HG03457 (cell line): ENCODE measurements at regions not wholly inside any gene's neighbourhood (a gene's known extent, or its start where the extent isn't known, plus 50 kb on each side); places are given as distances from the start of the nearest gene placed in this dataset.
A peak's percentile ranks its signal among the peaks of the same experiment; 100 is the strongest.

ENCODE experiments used
- ATAC-seq: cut with Tn5 transposase; IDR thresholded peaks from one replicate; pipeline ENCODE4 v1.9.1; 2021; ENCODE audit warnings: moderate number of reproducible peaks; ENCODE audit not compliant: unreplicated experiment

DNA sequence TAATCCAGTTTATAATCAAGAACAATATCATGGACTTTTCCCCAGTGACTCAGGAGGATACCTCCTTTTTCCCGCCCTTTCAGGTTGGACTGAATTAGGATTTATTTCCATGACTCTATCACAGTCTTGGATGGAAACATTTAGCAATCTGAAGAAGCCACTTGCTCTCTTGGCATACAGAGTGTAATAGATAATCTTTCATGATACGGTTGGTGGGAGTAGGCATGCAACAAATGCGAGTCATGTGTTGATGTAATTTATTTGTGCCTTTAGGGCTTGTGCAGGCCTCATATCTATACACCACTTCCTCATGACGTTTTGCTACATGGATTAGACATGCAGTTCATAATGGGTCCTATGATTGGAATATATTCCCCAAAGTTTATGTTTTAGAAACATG lies 54.2 kb upstream of the MCTP2 start:
- ATAC-seq = no peak

DNA sequence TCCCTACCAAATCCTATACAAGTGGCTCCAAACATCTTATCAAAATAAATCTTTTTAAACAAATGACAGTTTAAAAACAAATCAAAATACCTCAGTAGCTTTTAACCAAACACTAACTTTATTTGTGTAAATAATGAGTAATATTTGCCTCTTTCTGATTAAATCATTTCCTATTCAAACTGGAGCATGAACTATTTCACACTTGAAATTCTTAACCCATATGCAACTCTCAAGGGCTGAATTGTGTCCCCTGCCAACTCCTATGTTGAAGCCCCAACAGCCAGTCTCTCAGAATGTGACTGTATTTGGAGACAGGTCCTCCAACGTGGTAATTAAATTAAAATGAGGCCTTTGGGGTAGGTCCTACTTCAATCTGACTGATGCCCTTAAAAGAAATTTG lies 55.9 kb upstream of the MCTP2 start:
- no peak for ATAC-seq

DNA sequence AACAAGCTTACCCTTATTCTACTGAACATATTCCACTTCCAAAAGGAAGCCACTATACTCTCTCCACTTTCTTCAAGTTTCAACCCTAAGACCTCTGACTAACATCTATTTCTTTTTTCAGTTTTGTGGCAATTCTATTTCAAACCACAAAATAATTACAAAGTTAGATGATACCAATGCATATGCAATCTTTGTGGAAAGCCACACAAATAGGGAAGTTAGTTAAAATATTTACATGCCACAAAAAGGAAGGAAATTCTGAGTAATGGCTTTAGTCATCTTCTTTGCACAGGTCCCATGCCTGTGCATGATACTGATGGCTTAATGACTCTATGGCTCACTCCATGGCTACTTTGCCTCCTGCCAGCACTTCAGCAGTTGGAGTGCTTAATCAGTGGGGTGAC lies 57.0 kb upstream of the MCTP2 start:
- ATAC-seq = peak; percentile 98

DNA sequence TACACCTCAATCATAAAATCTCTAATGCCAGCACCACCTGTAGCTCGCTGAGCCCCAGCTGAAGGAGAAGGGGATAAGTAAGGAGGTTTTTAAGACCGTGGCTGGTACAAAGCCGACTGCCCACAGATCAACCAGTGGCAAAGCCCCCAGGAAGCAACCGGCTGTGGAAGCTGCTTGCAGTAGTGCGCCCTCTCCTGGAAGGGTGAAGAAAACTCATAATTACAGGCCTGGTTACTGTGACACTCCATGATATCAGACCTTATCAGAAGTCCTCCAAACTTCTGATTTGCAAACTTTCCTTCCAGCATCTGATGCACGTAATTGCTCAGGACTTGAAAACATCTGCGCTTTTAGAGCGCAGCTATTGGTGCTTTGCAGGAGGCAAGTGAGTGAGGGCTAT lies 63.1 kb upstream of the MCTP2 start:
- no peak for ATAC-seq

DNA sequence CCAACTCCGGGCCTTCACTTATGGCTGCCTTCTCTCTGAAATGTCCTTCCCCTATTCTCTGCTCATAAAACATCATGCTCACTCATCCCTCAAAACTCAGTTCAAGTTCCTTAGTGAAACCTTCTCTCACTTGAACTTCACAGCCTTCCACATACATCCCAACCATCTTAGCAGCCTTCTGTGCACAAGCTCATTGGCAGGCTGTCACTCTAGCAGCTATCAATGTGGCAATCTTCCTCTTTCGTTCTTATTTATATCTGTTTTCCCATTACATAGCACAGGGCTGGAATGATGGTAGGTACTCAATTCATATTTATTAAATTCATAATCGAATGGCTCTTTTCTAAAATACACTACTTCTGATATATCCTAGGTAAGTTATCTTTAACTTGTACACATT lies 66.4 kb upstream of the MCTP2 start:
- no peak for ATAC-seq

DNA sequence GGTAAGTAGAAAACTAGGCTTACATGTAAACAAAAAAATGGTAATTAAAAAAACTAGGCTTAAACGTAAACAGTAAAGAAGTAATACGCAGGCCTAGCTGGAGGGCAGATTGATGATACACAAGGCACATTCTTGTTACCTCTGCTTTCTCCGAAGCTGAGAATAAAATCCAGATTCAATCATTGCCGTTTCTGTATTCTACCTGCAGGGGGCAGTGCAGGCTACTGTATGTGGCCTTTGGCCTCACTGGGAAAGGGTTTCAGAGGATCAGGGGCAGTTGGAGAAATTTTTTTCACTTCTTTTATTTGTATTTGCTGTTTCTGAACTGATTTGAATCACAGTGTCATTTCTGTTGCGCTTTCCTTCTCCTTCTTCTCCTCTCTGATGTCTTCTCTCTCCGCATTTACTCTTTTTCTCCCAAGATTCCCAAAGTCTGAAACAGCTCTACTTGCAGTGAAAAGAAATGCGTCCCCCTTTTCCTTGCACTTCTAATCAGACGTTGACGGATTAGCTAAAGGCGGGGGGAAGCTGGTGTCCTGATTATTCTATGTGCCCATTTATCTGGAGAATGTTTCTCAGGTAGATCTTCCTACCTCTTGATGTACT lies 67.1 kb upstream of the MCTP2 start:
- ATAC-seq = no peak

DNA sequence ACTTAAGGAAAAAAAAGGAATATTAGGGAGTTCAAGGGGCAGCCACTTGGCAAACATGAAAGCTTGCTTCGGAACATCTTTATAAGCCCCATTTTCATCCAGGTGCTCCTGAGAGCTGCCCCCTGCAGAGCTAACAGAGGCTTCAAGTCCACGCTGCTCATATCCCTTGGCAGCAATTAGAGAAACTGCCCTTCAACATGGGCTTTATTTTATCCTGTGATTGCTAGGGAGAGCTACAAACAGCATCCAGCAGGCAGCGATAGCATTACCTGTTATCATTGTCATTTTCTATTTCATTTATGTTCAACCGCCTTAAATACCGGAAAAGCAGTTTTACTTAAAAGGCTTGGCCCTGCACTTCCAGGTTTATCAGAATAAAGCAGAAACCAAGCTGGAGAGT lies 68.4 kb upstream of the MCTP2 start:
- ATAC-seq = no peak

DNA sequence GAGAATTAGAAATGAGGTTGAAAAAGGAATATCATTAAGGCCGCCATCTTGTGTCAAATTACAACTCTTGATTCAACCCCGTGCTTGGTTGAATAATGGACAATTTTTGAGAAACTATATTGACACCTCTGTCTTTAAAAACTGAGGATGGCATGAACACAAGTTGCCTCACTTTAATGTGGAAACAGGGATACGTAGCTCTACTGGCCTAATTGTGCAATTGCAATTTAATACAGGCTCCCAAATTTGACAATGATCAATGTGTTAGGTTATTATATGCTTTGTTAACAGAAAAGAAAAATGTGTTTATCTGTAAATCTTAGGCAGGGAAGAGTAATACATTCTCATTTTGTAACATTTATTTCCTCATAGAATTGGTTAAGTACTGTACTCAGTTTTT lies 77.1 kb upstream of the MCTP2 start:
- no peak for ATAC-seq

DNA sequence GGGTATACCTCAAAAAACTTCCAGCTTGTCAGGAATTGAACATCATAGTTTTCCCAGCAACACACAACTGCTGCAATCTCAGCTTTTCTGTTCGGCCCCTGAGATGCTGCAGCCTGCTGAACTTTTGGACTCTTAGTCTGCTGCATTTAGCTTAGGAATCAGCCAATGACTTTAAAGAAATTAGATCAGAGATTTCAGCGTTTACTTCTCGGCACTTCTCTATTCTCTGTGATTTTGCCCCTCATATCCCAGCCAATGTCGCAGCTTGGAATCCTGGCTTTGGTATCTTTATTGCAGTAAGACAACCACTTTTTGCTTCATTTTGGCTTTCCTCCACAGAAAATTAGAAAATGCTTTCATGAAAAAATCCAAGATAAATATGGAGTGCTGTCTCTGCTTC lies 86.3 kb upstream of the MCTP2 start:
- no peak for ATAC-seq

DNA sequence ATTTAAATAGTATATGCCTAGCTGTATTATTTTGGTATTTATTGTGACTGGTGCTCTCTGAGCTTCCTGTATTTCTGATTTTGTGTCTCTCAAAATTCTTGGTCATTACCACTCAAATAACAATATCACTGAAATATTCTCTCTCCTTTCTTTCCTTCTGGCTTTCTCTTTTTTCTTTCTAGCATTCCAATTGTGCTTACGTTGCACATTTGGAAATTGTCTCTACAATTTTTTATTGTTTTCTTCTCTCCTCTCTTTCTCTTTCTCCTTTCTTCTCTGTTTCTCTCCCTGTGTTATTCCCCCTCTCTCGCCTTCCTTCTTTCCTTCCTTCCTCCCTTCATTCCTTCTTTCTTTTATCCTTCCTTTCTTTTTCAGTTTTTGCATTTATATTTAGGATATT lies 89.6 kb upstream of the MCTP2 start:
- ATAC-seq = no peak

DNA sequence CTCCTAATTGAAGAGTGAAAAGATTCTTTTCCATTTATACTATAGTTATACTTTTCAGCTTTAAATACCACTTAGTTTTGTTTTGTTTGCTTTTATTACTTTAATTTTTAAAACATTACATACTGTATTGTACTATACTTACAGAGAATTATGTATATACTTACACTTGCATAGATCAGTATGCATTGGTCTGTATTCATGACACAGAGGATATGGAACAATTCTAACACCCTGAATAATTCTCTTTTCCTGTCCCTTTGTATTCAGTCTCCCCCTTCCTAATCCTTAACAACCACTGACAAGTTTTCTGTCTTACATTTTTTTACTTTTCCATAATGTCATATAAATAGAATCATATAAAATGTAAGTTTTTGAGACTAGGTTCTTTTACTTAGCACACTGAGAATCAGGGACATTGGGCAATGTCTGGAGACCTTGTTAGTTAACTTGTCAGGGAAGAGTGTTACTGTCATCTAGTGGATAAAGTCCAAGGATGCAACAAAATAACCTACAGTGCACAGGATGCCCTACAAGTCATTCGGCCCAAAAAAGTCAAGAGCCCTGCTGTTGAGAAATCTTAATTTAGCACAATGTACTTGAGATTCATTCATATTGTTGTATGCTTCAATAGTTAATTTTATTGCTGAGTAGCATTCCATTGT lies 95.7 kb upstream of the MCTP2 start:
- ATAC-seq = no peak

DNA sequence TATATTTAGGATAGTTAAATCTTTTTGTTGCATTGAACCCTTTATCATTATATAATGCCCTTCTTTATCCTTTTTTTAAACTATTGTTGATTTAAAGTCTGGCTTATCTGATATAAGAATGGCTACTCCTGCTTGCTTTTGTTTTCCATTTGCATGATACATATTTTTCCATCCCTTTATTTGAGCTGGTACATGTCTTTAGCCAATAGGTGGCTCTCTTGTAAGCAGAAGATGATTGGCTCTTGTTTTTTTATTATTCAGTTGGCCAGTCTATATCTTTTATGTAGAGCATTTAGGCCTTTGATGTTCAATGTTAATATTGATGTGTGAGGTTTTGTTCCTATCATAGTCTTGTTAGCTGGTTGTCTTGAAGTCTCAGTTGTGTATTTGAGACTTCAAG lies 99.5 kb upstream of the MCTP2 start:
- no peak for ATAC-seq

DNA sequence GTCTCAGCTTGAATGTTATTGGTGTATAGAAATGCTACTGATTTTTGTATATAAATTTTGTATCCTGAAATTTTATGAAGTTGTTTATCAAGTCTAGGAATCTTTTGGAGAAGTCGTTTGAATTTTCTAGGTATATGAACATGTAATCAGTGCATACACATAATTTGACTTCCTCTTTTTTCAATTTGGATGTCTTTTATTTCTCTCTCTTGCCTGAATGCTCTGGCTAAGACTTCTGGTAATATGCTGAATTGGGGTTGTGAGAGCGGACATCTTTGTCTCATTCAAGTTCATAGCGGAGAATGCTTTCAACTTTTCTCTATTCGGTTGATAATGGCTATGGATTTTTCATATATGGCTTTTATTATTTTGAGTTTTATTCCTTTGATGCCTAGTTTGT lies 100.9 kb upstream of the MCTP2 start:
- no peak for ATAC-seq

DNA sequence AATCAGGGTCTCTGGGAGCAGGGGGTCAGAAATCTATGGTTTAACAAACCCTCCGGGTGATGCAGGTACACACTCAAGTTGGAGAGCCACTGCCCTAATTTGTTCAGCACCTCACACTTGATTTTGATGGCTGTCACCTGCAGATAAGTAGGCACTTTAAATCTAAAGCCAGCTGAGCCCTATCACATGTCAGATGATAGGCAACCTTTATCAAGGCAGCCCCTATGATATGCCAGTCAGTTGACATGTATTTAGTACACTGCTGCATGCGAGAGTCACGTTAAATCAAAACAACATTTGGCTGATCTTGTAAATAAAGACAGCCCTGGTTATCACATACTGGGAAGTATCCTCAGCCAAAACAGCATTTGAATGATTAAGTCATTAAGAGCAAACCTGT lies 104.4 kb upstream of the MCTP2 start:
- no peak for ATAC-seq

DNA sequence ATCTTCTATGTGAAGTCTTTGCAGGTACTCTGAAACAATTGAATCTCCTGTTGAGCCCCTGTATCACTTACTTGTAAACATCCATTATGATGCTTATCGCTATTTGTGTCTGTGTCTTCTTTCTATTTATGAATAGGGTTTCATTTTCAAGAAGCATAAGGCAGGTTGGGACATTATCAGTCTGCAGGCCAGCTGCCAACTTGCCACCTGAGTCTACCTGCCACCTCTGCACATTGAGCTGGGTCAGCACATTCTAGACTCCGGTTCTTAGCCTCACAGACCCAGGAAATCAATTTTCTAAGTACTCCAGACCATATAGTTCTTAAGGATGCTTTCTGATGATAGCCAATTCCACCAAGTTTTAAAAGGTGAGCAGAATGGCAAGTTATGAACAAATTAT lies 105.7 kb upstream of the MCTP2 start:
- no peak for ATAC-seq

DNA sequence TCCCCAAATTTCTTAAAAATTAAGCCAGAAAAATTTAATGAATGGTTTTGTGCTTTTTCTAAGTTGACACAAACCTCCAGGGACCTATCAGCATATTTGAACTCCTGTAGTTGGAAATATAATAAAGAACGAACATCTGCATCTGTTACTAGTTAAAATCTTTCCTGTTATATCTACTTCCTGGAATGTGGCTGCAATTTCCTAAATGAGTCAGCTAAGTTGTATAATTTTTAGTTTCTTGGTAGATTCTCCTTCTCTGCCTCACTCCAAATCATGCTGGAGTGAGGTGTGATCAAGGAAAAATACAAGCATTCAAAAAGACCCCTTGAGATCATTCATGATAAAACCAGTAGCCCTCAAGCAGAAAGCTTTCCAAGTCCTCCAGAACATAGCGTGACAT lies 106.2 kb upstream of the MCTP2 start:
- no peak for ATAC-seq

DNA sequence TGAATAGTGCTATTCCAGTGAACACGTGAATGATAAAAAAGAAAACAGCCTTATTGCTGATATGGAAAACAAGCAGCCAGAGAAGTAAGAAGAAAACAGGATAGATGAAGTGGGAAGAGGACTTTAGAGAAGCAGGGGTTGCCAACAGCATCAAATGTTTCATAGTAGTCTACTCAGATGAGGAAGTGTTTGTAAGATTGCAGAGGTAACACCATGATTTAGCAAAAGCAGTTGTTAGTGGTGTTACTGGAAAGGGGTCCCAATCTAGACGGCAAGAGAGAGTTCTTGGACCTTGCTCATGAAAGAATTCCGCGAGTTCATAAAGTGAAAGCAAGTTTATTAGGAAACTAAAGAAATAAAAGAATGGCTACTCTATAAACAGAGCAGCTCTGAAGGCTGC lies 108.8 kb upstream of the MCTP2 start:
- no peak for ATAC-seq

DNA sequence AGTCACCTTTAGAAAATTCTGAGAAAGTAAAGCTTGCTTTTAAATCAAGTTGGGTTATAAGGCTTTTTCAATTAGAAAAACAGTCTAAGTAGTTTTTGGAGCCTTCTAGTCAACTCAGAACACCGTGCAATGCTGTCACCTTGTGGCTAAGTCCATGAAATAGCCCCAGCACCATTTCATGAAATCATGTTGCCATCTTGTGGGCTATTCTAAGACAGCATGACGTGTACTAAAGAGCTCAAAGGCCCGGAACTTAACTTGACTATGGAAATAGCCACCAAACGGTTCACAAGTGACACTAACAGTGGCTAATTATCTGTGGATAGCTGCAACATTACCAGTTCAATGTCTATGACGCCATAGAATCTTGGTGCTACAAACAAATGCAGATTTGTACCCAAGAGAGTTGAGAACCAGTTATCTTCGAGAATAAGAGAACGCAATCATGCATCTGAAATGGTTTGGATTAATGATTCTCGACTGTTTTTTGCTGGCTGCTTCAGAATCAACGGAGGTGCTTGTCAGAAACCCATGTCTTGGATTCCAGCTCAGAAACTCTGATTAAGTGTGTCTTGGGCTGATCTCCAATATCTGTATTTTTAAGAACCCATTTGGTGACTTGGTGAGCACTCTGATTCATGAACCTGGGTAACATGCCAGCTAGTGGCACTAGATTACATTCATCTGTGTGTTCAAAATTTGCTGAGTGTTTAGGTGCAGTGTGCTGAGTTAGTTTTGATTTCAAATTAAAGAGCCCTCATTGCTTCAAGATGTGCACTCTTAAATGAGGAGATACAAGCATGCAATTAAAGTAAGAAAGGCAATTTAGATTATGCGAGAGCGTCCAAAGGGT lies 111.2 kb upstream of the MCTP2 start:
- peak; percentile 100 for ATAC-seq

DNA sequence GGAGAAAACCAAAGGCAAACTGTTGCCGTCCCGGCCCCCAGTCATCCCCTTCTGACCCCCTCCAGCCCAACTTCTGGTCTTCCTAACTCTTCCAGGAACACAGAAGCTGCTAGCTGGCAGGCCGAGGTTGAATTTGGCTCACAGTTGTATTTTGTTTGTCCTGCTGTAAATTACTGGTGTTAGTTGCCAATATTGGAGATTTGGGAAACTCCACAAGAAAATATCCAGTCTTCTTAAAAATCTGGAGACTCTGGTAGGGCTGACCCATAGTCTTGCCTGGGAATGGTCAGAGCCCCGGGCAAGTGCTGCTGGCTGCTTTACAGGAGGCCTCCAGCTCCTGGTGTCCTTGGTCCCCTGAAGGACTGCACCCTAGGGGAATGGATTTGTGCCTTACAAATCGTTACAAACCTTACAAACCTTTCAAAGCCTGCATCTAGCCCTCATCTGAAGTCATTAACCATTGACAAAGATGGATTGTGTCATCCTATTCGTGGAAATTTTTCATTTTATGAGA lies 112.0 kb upstream of the MCTP2 start:
- no peak for ATAC-seq

DNA sequence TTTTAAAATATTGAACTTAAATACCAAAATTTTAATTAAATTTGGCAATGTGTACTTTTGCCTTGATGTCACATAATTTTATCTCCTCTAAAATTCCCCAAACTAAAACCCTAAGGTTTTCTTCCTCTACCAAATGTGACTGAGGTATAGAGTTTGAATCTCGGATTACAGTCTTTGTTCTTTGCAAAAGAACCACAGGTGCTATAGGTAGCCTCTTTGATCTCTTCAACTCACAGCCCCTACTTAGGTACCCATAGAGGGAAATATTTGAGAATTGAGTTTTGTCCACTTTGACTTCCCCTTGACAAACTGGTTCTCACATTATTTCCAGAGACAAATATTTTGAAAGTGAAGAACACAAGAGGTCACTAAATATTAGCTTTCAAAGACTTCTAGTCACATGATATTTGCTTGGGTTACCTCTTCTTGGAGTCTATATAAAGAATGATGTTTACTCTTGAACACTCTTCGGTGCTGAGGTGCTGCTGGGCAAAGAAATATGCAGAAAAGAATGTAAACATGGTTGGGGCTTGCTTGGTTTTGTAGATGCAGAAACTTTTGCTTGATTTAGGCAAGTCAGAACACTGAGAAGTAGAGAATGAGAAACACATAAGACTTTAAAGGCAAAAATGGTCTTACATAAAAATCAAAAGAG lies 120.8 kb upstream of the MCTP2 start:
- ATAC-seq = no peak

DNA sequence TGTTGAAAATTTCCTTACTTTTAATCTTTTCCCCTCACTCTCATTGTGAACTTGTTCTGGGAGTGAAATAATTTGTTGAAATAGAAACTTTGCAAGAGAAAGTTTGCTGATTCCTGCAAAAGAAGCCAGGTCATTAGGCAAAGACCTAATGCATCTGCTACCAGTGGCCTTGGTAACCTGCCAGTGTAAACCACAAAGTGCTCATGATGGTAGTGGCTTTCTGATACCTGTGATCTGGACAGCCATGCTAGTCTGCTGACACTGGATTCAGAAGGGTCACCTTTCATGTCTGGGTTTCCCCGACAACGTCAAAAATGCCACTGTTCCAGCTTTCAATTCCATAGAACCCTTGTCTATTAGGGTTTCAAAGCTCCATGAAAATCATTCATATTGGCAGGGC lies 123.7 kb upstream of the MCTP2 start:
- no peak for ATAC-seq

DNA sequence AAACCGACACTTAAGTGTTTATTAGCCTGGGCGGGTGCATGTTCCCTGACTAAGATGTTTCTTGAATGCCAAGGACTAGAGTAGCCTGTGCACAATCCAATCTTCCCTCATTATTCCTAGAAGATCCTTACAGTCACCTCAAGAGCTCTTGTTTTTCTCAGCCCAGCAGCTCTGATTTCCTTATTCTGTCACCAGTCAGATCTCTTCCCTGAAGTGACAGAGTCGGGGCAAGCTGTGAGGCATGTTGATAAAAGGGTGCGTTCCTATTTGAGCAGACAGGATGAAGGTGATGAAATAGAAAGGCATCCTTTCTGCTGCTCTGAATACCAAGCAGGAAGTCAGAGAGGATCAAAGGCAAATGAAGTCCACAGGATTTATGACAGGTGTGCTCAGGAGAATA lies 125.6 kb upstream of the MCTP2 start:
- ATAC-seq = no peak
